ENCODE measurements at regions not wholly inside any gene's neighbourhood (a gene's known extent, or its start where the extent isn't known, plus 50 kb on each side); places are given as distances from the start of the nearest gene placed in this dataset.
A peak's percentile ranks its signal among the peaks of the same experiment; 100 is the strongest.

GRCh38 chr6:146871611-146872425, 273.0 kb downstream of the ADGB start:
- H3K79me2 ChIP-seq (ENCODE audit: insufficient read depth, low read length), result no peaks in the 10 kb centered on the region
- H3K4me3 ChIP-seq (replicated peaks in 1 of 3; ENCODE audit: low read depth in 2 of 3, low read length in 3 of 3), result no peak overlapping the region
- peaks cover 2 to 3% of the 10 kb centered on the region in 2 donors for H3K36me3 Mint-ChIP-seq
- no peak overlapping the region for H2AFZ ChIP-seq (ENCODE audit: insufficient read depth, low read depth, low read length, poor library complexity, severe bottlenecking)
- no peak overlapping the region for H3K4me2 ChIP-seq (replicated peaks; ENCODE audit: extremely low read depth, low read length, poor library complexity, severe bottlenecking)
- H3K27me3 Mint-ChIP-seq (ENCODE audit: low read depth in 3 of 3), result no peaks in the 10 kb centered on the region
- no peaks in the 10 kb centered on the region for H3K36me3 ChIP-seq (replicated peaks in 1 of 2; ENCODE audit: control insufficient read depth in 1 of 2, insufficient read depth in 2 of 2, low read length in 2 of 2)
- H3K9ac ChIP-seq (ENCODE audit: insufficient read depth, low read length, poor library complexity, severe bottlenecking), result no peak overlapping the region
- intact Hi-C loops (cut with micrococcal nuclease), result no loop called here
- H3K9me3 ChIP-seq (replicated peaks in 1 of 2; ENCODE audit: control insufficient read depth in 1 of 2, insufficient read depth in 1 of 2, low read length in 2 of 2), result no peaks in the 10 kb centered on the region
- H3K27me3 ChIP-seq (ENCODE audit: control insufficient read depth in 2 of 2, insufficient read depth in 2 of 2, low read length in 2 of 2), result no peaks in the 10 kb centered on the region
- no peak for DNase-seq
- H4K20me1 ChIP-seq (ENCODE audit: insufficient read depth, low read length), result no peaks in the 10 kb centered on the region
- H3K27ac Mint-ChIP-seq, result peak overlapping the region in 1 of 7 donors; percentile 21
- TF ChIP-seq, protein P1, sequence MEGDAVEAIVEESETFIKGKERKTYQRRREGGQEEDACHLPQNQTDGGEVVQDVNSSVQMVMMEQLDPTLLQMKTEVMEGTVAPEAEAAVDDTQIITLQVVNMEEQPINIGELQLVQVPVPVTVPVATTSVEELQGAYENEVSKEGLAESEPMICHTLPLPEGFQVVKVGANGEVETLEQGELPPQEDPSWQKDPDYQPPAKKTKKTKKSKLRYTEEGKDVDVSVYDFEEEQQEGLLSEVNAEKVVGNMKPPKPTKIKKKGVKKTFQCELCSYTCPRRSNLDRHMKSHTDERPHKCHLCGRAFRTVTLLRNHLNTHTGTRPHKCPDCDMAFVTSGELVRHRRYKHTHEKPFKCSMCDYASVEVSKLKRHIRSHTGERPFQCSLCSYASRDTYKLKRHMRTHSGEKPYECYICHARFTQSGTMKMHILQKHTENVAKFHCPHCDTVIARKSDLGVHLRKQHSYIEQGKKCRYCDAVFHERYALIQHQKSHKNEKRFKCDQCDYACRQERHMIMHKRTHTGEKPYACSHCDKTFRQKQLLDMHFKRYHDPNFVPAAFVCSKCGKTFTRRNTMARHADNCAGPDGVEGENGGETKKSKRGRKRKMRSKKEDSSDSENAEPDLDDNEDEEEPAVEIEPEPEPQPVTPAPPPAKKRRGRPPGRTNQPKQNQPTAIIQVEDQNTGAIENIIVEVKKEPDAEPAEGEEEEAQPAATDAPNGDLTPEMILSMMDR (IDR thresholded peaks at IDR 0.05), result no peak
- no peak overlapping the region for H3K27ac ChIP-seq (ENCODE audit: low read depth in 1 of 2, low read length in 2 of 2)
- no peak overlapping the region for H3K4me3 Mint-ChIP-seq
- WGBS (ENCODE audit: insufficient coverage), result 85% methylated on average over 6 of the region's 12 CpGs
- H3K4me1 Mint-ChIP-seq, result peaks cover 22% of the 10 kb centered on the region
- H3K4me1 ChIP-seq (ENCODE audit: control insufficient read depth in 1 of 2, insufficient read depth in 2 of 2, low read length in 2 of 2), result peaks cover 18 to 25% of the 10 kb centered on the region in 2 donors
- peaks cover 0 to 2% (median 0%) of the 10 kb centered on the region in 7 donors for H3K9me3 Mint-ChIP-seq

DNA sequence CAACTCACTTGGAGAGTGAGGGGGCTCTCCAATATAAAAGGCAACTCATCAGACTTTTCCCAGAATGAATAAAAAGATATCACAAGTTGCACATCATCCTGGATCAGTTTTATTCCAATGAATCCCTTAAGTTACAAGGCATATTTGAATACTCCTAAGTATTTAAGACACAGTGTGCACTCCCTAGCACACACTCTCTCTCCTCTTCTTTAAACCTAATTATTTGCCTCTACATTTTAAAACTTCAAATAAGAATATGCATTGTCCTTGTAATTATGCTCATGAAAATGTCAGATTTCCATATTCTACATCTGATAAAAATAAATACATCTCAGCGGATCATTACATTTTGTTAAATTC, 273.6 kb downstream of the ADGB start:
- H3K9me3 Mint-ChIP-seq, result peaks cover 0 to 2% (median 0%) of the 10 kb centered on the region in 7 donors
- H4K20me1 ChIP-seq (ENCODE audit: insufficient read depth, low read length), result no peaks in the 10 kb centered on the region
- no peaks in the 10 kb centered on the region for H3K9me3 ChIP-seq (replicated peaks in 1 of 2; ENCODE audit: control insufficient read depth in 1 of 2, insufficient read depth in 1 of 2, low read length in 2 of 2)
- no peak overlapping the region for H3K4me2 ChIP-seq (replicated peaks; ENCODE audit: extremely low read depth, low read length, poor library complexity, severe bottlenecking)
- H3K36me3 Mint-ChIP-seq, result peaks cover 2 to 3% of the 10 kb centered on the region in 2 donors
- H3K4me3 ChIP-seq (replicated peaks in 1 of 3; ENCODE audit: low read depth in 2 of 3, low read length in 3 of 3), result no peak overlapping the region
- no peak overlapping the region for H3K9ac ChIP-seq (ENCODE audit: insufficient read depth, low read length, poor library complexity, severe bottlenecking)
- peaks cover 2% of the 10 kb centered on the region for H3K79me2 ChIP-seq (ENCODE audit: insufficient read depth, low read length)
- no peaks in the 10 kb centered on the region for H3K36me3 ChIP-seq (replicated peaks in 1 of 2; ENCODE audit: control insufficient read depth in 1 of 2, insufficient read depth in 2 of 2, low read length in 2 of 2)
- H3K27ac ChIP-seq (ENCODE audit: low read depth in 1 of 2, low read length in 2 of 2), result no peak overlapping the region
- peaks cover 24 to 31% of the 10 kb centered on the region in 2 donors for H3K4me1 ChIP-seq (ENCODE audit: control insufficient read depth in 1 of 2, insufficient read depth in 2 of 2, low read length in 2 of 2)
- intact Hi-C loops (cut with micrococcal nuclease), result no loop called here
- H3K27me3 ChIP-seq (ENCODE audit: control insufficient read depth in 2 of 2, insufficient read depth in 2 of 2, low read length in 2 of 2), result no peaks in the 10 kb centered on the region
- 100% methylated on average over 1 of the region's 1 CpG for WGBS (ENCODE audit: insufficient coverage)
- TF ChIP-seq, protein P1 (IDR thresholded peaks at IDR 0.05), result no peak
- peaks cover 28% of the 10 kb centered on the region for H3K4me1 Mint-ChIP-seq
- no peak for DNase-seq
- no peak overlapping the region for H2AFZ ChIP-seq (ENCODE audit: insufficient read depth, low read depth, low read length, poor library complexity, severe bottlenecking)
- H3K27me3 Mint-ChIP-seq (ENCODE audit: low read depth in 3 of 3), result no peaks in the 10 kb centered on the region
- no peak overlapping the region for H3K27ac Mint-ChIP-seq
- no peak overlapping the region for H3K4me3 Mint-ChIP-seq
